ENCODE measurements at regions not wholly inside any gene's neighbourhood (a gene's known extent, or its start where the extent isn't known, plus 50 kb on each side); places are given as distances from the start of the nearest gene placed in this dataset.

- DNase-seq (ENCODE audit: low spot score): no peak
Measured at GRCh38 chr1:29967261-29967660, 730.9 kb downstream of the PTPRU start.

DNA sequence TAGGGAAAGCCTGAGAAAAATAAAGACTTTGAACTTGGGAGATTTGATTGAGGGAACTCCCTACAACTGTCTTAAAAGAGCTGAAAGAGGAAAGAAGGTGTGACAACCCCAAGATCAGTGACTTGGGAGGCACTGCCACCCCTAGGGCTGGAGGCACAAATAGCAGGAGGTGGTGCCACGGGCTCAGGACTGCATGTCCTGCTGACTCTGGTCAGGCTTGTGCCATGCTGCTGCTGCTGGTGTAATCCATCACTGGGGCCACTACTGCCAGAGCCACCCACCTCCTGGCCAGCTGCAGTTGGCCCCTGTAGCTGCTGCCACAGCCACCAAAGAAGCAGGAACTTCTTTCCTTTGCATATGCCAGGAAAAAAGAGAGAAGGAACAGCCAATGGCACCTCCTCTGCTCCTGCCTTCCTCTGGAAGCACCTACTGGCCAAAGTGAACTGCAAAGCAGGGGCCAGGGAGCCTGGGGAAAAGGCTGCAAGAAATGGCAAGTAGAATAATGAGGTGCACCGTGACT lies 730.3 kb downstream of the PTPRU start:
- DNase-seq (ENCODE audit: low spot score): no peak

DNA sequence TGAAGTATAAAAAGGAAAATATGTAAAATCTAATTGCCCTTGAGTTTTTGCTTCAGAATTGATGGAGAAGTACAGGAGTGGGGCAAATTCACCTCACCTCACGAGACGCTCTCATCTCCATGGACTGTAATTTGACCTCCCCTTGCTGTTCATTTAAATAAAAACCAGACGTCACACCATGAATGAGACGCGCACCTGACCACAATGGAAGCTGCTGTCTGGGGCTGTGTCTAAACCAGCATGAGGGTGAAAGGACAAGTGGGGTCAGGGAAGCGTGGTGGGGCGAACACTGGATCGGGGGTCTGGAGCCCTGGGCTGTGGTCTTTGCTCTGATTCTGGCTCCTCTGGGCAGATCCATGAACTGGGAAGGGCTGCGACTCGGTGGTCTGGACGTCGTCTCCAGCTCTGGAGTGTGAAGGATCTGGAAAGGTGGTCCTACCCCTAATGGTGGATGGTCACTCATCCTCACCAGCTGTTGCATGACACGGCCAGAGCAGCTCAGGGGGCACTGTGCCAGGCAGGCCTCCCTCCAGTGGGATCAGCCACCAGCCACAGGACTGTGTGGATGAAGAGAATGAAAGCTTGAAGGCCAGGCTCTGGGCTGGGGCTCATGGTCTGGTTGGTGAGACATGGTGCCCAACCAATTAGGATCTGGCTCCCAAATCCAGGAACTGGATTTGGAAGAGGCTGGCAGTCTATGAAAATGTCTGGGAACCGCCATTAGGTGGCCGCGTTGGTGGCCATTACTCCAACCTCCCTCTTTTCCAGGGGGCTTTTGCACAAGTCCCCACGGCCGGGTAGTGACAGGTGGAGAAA lies 728.6 kb downstream of the PTPRU start:
- no peak for DNase-seq (ENCODE audit: low spot score)

DNA sequence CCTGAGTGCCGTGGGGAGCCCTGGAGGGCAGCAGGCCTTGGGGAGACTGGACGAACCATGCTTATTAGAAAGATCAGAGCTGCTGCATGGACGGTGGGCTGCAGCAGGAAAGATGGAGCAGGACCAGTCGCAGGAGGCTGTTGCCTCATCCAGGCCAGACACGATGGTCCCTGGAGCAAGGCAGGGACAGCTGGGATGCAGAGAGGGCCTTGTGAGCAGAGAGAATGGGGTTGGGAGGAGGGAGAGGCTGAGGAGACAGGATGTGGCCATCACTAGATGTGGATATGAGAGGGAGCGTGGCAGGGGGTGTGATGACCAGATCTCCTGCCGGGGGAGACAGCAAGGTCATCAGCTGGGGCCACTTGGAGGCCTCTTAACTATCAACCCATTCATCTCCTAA lies 727.6 kb downstream of the PTPRU start:
- no peak for DNase-seq (ENCODE audit: low spot score)

GRCh38 chr1:29962831-29963247 lies 726.5 kb downstream of the PTPRU start:
- no peak for DNase-seq (ENCODE audit: low spot score)

GRCh38 chr1:29962336-29962735 lies 726.0 kb downstream of the PTPRU start:
- no peak for DNase-seq (ENCODE audit: low spot score)

DNA sequence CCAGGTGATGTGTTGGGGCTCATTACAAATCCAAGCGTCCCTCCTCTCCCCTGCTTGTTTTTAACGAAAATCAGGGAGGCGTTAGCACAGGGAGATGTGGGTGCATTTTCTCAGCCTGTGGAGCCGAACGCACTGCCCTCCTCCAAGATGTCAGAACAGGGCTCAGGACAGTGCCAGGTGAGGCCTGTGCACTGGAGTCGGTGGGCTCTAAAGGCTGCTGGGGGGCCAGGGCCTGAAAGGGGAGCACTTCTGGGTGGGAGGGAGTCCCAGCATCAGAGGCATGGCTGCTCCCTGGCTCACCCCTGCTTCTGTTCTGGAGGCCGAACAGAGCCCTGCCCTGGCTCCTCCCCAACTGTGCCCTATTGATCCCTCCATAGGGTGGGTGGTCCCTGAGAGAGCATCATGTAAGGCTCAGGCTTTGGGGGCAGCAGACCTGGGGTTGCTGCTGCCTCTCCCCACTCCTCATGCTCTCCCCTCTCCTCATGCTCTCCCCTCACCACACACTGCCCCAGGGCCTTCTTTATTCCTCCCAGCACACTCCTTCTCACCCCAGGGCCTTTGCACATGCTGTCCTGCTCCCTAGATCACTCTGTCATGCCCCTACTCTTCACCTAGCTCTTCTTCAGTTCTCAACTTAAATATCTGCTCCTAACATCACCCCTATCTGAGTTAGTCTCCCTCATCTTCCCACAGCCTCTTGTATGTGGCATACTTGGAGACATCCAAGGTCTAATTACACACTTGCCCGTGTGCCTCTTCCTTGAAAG lies 725.2 kb downstream of the PTPRU start:
- no peak for DNase-seq (ENCODE audit: low spot score)

GRCh38 chr1:29960876-29961275 lies 724.6 kb downstream of the PTPRU start:
- DNase-seq (ENCODE audit: low spot score): no peak

- DNase-seq (ENCODE audit: low spot score): no peak
Measured at GRCh38 chr1:29960156-29960755, 723.9 kb downstream of the PTPRU start.

- no peak for DNase-seq (ENCODE audit: low spot score)
Measured at GRCh38 chr1:29959356-29959755, 723.0 kb downstream of the PTPRU start.

GRCh38 chr1:29958271-29958670 lies 721.9 kb downstream of the PTPRU start:
- DNase-seq (ENCODE audit: low spot score): no peak

- DNase-seq (ENCODE audit: low spot score): no peak
Measured at GRCh38 chr1:29956349-29957030, 720.2 kb downstream of the PTPRU start.

DNA sequence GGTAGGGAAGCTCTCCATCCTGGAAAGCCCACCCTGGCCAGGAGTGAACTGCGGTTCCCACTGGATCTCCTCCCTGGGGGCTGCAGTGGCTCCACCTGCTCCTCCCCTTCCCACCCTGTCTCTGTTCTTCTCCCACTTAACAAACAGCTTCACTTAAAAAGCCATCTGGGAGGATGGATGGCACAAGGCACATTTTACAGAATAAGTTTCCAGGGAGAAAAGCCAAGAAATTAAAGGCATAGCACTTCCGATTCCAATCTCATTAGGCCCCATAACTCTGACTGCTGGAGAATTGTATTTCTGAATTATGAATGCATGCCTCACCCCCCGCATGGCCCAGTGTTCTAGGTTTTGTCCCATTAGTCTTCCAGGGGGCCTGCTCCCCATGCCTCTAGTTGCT lies 718.3 kb downstream of the PTPRU start:
- DNase-seq (ENCODE audit: low spot score): no peak

DNA sequence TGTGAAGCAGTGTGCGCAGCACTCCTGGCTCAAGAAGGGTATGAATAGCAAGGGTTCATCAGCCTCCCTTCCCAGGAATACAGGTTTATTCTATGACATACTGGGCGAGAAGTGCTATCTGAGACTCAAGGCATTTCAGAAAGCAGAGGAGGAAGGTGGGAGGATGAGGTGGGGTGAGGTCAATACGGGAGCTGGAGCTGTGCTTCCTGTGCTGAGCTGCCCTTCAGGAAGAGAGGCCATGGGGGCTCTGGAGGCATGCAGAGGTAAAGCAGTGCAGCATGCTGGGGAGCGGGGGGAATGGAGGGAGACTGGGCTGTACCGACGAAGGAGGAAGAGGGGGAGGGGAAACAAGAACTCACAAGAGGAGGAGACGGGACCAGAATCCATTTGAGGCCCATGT lies 717.6 kb downstream of the PTPRU start:
- DNase-seq (ENCODE audit: low spot score): no peak

DNA sequence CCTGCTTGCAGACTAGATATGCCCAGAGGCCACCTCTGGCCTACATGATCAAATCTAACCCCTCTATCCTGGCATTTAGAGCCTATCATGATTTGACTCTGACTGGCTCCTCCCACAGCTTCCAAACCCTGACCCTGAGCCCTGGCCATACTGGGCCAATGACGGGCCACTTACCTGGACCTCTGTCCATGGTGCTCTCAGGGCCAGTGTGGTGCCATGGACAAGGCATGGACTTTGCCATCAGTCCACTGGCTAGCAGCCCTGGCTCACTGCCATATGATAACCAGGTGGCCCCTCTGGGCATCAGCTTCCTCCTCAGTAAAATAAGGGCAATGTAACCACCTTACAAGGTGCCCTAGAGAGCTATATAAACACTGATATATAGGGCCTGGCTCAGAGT lies 713.4 kb downstream of the PTPRU start:
- no peak for DNase-seq (ENCODE audit: low spot score)

- DNase-seq (ENCODE audit: low spot score): no peak
Measured at GRCh38 chr1:29948581-29948980, 712.3 kb downstream of the PTPRU start.

GRCh38 chr1:29946057-29946456 lies 709.7 kb downstream of the PTPRU start:
- no peak for DNase-seq (ENCODE audit: low spot score)

GRCh38 chr1:29945426-29945825 lies 709.1 kb downstream of the PTPRU start:
- DNase-seq (ENCODE audit: low spot score): no peak

DNA sequence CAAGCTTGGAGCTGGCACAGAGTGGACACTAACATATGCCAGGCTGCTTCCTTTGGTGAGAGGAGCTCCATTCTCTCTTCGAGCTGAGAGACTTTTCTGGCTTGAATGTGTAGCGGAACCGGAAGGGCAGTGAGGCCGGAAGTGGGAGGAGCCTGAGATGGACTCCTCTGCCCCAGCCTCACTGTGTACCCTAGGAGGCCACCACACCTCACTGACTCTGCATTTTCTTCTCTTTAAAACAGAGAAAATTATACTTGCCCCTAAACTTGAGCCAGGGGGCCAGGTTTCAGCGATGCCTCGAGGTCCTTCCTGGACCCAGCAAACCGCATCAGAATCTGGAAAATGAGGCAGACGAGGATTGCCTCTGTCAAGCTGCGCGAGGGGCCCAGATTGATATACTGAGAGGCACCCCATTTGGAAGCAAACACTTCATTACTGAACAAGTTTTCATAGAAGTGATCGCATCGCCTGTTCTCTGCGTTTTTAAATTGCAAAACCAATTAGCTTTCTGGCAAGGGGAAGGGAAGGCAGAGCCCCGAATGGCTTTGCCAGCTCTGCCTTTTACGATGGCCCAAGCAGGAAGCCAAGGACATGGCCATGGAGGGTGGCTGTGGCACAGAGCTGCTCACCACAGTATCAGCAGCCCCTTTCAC lies 708.1 kb downstream of the PTPRU start:
- no peak for DNase-seq (ENCODE audit: low spot score)

DNA sequence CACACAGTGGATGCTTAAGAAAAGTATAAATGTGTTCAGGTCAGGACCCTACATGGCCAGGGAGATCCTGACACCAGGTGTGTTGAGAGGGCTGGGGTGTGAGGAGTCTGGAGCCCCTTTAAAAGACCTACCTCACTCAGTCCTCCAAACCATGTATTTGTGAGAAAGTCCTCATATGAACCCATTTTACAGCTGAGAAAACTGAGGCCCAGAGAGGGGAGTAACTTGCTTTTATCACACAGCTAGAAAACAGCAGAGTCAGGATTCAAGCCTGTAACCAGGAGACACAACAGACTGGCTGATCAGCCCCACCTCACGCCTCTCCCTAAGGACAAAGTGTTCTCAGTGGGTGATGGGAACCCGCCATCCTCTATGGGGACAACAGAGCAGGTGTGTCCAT lies 706.7 kb downstream of the PTPRU start:
- no peak for DNase-seq (ENCODE audit: low spot score)

GRCh38 chr1:29939079-29939478 lies 702.8 kb downstream of the PTPRU start:
- DNase-seq (ENCODE audit: low spot score): no peak

DNA sequence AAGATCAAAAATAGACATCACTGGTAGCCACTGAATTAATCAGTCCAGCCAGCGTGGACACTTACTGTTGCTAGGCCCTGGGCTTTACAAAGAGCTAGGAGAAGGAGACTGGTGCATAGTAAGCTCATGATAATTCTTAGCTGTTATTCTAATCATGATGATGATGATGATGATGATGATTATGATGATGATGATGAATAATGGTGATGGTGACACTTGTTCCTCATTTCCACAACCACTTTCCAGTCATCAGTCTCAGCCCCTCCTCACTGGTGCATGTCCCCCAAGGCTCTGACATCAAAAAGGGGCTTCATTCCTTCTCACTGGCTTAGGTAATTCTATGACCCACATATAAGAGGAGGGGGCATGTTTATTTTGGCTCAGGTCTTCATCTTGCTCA lies 701.0 kb downstream of the PTPRU start:
- no peak for DNase-seq (ENCODE audit: low spot score)
